Mammary epithelial cell (primary cell): ENCODE measurements at regions not wholly inside any gene's neighbourhood (a gene's known extent, or its start where the extent isn't known, plus 50 kb on each side); places are given as distances from the start of the nearest gene placed in this dataset.

Experiments used
- CTCF ChIP-seq, 2 donors: IDR thresholded peaks in 1 of 2; conservative IDR thresholded peaks in 1 of 2; 2 replicates each; pipeline ENCODE4 v1.5.1; 2011 to 2012; ENCODE audit warnings: inconsistent platforms in 2 of 2, low read length in 2 of 2, mild to moderate bottlenecking in 2 of 2, control low read depth in 1 of 2, low read depth in 1 of 2; ENCODE audit not compliant: insufficient read depth in 1 of 2; ENCODE audit errors: extremely low read depth in 1 of 2
- EZH2 ChIP-seq: IDR thresholded peaks from 2 replicates; pipeline ENCODE4 v1.6.1; 2012; ENCODE audit warnings: low read length, inconsistent platforms, borderline replicate concordance

GRCh38 chrX:99494668-99495067 lies 915.4 kb downstream of the PCDH19 start:
- TF ChIP-seq CTCF (conservative IDR thresholded peaks at IDR 0.05 in 1 of 2, IDR thresholded peaks at IDR 0.05 in 1 of 2; ENCODE audit: extremely low read depth in 1 of 2, insufficient read depth in 1 of 2, low read depth in 1 of 2, low read length in 2 of 2): no peak
- TF ChIP-seq EZH2: no peak
